ENCODE measurements at regions not wholly inside any gene's neighbourhood (a gene's known extent, or its start where the extent isn't known, plus 50 kb on each side); places are given as distances from the start of the nearest gene placed in this dataset.

GRCh38 chr5:12274236-12274635, 370.0 kb upstream of the CTNND2 start:
- Mint-ChIP-seq H3K27me3 (no peaks in the 10 kb centered on the region), H3K9me3 (peaks cover 0 to 4% (median 0%) of the 10 kb centered on the region in 3 donors), H3K4me1 (no peaks in the 10 kb centered on the region), H3K27ac (no peak overlapping the region), H3K36me3 (no peaks in the 10 kb centered on the region), H3K4me3 (no peak overlapping the region)

- Mint-ChIP-seq H3K27ac (no peak overlapping the region), H3K4me3 (no peak overlapping the region)
Measured at GRCh38 chr5:12272389-12272788, 368.1 kb upstream of the CTNND2 start.

GRCh38 chr5:12270914-12271313, 366.7 kb upstream of the CTNND2 start:
- H3K27ac Mint-ChIP-seq, result no peak overlapping the region
- H3K9me3 Mint-ChIP-seq, result peaks cover 0 to 4% (median 0%) of the 10 kb centered on the region in 3 donors
- H3K36me3 Mint-ChIP-seq, result no peaks in the 10 kb centered on the region
- H3K27me3 Mint-ChIP-seq, result no peaks in the 10 kb centered on the region
- no peaks in the 10 kb centered on the region for H3K4me1 Mint-ChIP-seq
- H3K4me3 Mint-ChIP-seq, result no peak overlapping the region

More at GRCh38 chr5:12272389-12272788, 368.1 kb upstream of the CTNND2 start:
- Mint-ChIP-seq H3K9me3 (peaks cover 0 to 4% (median 0%) of the 10 kb centered on the region in 3 donors), H3K36me3 (no peaks in the 10 kb centered on the region), H3K4me1 (no peaks in the 10 kb centered on the region), H3K27me3 (no peaks in the 10 kb centered on the region)

- Mint-ChIP-seq H3K36me3 (no peaks in the 10 kb centered on the region), H3K27me3 (no peaks in the 10 kb centered on the region), H3K9me3 (peaks cover 0 to 4% (median 0%) of the 10 kb centered on the region in 3 donors), H3K4me1 (no peaks in the 10 kb centered on the region), H3K27ac (no peak overlapping the region), H3K4me3 (no peak overlapping the region)
Measured at GRCh38 chr5:12269164-12269563, 364.9 kb upstream of the CTNND2 start.

- Mint-ChIP-seq H3K27ac (no peak overlapping the region), H3K36me3 (no peaks in the 10 kb centered on the region), H3K4me3 (no peak overlapping the region), H3K27me3 (no peaks in the 10 kb centered on the region), H3K4me1 (no peaks in the 10 kb centered on the region), H3K9me3 (peaks cover 0 to 9% (median 4%) of the 10 kb centered on the region in 3 donors)
Measured at GRCh38 chr5:12258549-12258948, 354.3 kb upstream of the CTNND2 start.

- Mint-ChIP-seq H3K36me3 (no peaks in the 10 kb centered on the region), H3K9me3 (peaks cover 0 to 16% (median 2%) of the 10 kb centered on the region in 3 donors), H3K27me3 (no peaks in the 10 kb centered on the region), H3K4me3 (no peak overlapping the region), H3K4me1 (no peaks in the 10 kb centered on the region), H3K27ac (peak overlapping the region in 1 of 3 donors; percentile 19)
Measured at GRCh38 chr5:12250454-12250853, 346.2 kb upstream of the CTNND2 start.

- H3K36me3 Mint-ChIP-seq, result no peaks in the 10 kb centered on the region
- peaks cover 2 to 21% (median 2%) of the 10 kb centered on the region in 3 donors for H3K9me3 Mint-ChIP-seq
- H3K4me1 Mint-ChIP-seq, result no peaks in the 10 kb centered on the region
- H3K4me3 Mint-ChIP-seq, result no peak overlapping the region
- no peak overlapping the region for H3K27ac Mint-ChIP-seq
- no peaks in the 10 kb centered on the region for H3K27me3 Mint-ChIP-seq
Measured at GRCh38 chr5:12248831-12249230, 344.6 kb upstream of the CTNND2 start.

GRCh38 chr5:12246036-12246435, 341.8 kb upstream of the CTNND2 start:
- Mint-ChIP-seq H3K9me3 (peaks cover 2 to 23% (median 5%) of the 10 kb centered on the region in 3 donors), H3K27me3 (no peaks in the 10 kb centered on the region), H3K4me3 (no peak overlapping the region), H3K36me3 (no peaks in the 10 kb centered on the region), H3K4me1 (no peaks in the 10 kb centered on the region), H3K27ac (peak overlapping the region in 1 of 3 donors; percentile 28)

- H3K36me3 Mint-ChIP-seq, result no peaks in the 10 kb centered on the region
- no peaks in the 10 kb centered on the region for H3K4me1 Mint-ChIP-seq
- H3K27me3 Mint-ChIP-seq, result no peaks in the 10 kb centered on the region
- no peak overlapping the region for H3K27ac Mint-ChIP-seq
- no peak overlapping the region for H3K4me3 Mint-ChIP-seq
- peaks cover 2 to 23% (median 4%) of the 10 kb centered on the region in 3 donors for H3K9me3 Mint-ChIP-seq
Measured at GRCh38 chr5:12245429-12245828, 341.2 kb upstream of the CTNND2 start.

- peaks cover 2 to 20% (median 4%) of the 10 kb centered on the region in 3 donors for H3K9me3 Mint-ChIP-seq
- no peaks in the 10 kb centered on the region for H3K36me3 Mint-ChIP-seq
- H3K4me1 Mint-ChIP-seq, result no peaks in the 10 kb centered on the region
- no peaks in the 10 kb centered on the region for H3K27me3 Mint-ChIP-seq
- no peak overlapping the region for H3K4me3 Mint-ChIP-seq
- H3K27ac Mint-ChIP-seq, result no peak overlapping the region
Measured at GRCh38 chr5:12242950-12243888, 339.0 kb upstream of the CTNND2 start.

- H3K4me3 Mint-ChIP-seq, result no peak overlapping the region
- peaks cover 0 to 6% (median 3%) of the 10 kb centered on the region in 3 donors for H3K9me3 Mint-ChIP-seq
- no peaks in the 10 kb centered on the region for H3K36me3 Mint-ChIP-seq
- no peaks in the 10 kb centered on the region for H3K4me1 Mint-ChIP-seq
- H3K27me3 Mint-ChIP-seq, result no peaks in the 10 kb centered on the region
- no peak overlapping the region for H3K27ac Mint-ChIP-seq
Measured at GRCh38 chr5:12237837-12238575, 333.8 kb upstream of the CTNND2 start.

GRCh38 chr5:12230659-12231058, 326.4 kb upstream of the CTNND2 start:
- Mint-ChIP-seq H3K9me3 (peaks cover 0 to 6% (median 2%) of the 10 kb centered on the region in 3 donors), H3K4me1 (no peaks in the 10 kb centered on the region), H3K27ac (no peak overlapping the region), H3K36me3 (no peaks in the 10 kb centered on the region), H3K4me3 (no peak overlapping the region), H3K27me3 (no peaks in the 10 kb centered on the region)

GRCh38 chr5:12217039-12217438, 312.8 kb upstream of the CTNND2 start:
- no peaks in the 10 kb centered on the region for H3K4me1 Mint-ChIP-seq
- no peak overlapping the region for H3K4me3 Mint-ChIP-seq
- no peaks in the 10 kb centered on the region for H3K36me3 Mint-ChIP-seq
- H3K9me3 Mint-ChIP-seq, result peaks cover 4 to 13% (median 4%) of the 10 kb centered on the region in 3 donors
- peak overlapping the region in 1 of 3 donors; percentile 35 for H3K27ac Mint-ChIP-seq
- no peaks in the 10 kb centered on the region for H3K27me3 Mint-ChIP-seq

GRCh38 chr5:12214267-12215015, 310.2 kb upstream of the CTNND2 start:
- peaks cover 0 to 4% (median 0%) of the 10 kb centered on the region in 3 donors for H3K9me3 Mint-ChIP-seq
- H3K4me1 Mint-ChIP-seq, result no peaks in the 10 kb centered on the region
- no peak overlapping the region for H3K4me3 Mint-ChIP-seq
- no peaks in the 10 kb centered on the region for H3K36me3 Mint-ChIP-seq
- H3K27ac Mint-ChIP-seq, result no peak overlapping the region
- no peaks in the 10 kb centered on the region for H3K27me3 Mint-ChIP-seq

All from IgD-negative memory B cell (primary cell).